Keratinocyte (primary cell): ENCODE measurements at regions not wholly inside any gene's neighbourhood (a gene's known extent, or its start where the extent isn't known, plus 50 kb on each side); places are given as distances from the start of the nearest gene placed in this dataset.

Experiments
- DNase-seq: peaks from one replicate; pipeline ENCODE4 v3.0.0-alpha.2; 2011; ENCODE audit warnings: low read depth, missing footprints, low spot score
- FAIRE-seq: peaks from 2 replicates; lab custom pipeline; 2011; peaks lifted over from hg19 to GRCh38; lab: Jason Lieb, UNC
- H2AFZ ChIP-seq: 2 replicates; pipeline ENCODE4 v1.6.0; 2012; ENCODE audit warnings: low read length, control low read depth, inconsistent platforms; ENCODE audit not compliant: control insufficient read depth
- H3K27ac ChIP-seq: 2 replicates; pipeline ENCODE4 v1.5.1; 2011; ENCODE audit warnings: low read length; ENCODE audit not compliant: control insufficient read depth, insufficient read depth
- H3K27me3 ChIP-seq: 3 replicates; pipeline ENCODE4 v1.6.0; 2011; ENCODE audit warnings: low read length; ENCODE audit not compliant: control insufficient read depth, insufficient read depth; ENCODE audit errors: extremely low read depth
- H3K36me3 ChIP-seq, 2 experiments: 2 replicates in 1 of 2; 3 replicates in 1 of 2; pipeline ENCODE4 v1.5.1; 2011; ENCODE audit warnings: low read length in 2 of 2, mild to moderate bottlenecking in 1 of 2; ENCODE audit not compliant: control insufficient read depth in 2 of 2, insufficient read depth in 2 of 2; ENCODE audit errors: extremely low read depth in 1 of 2
- H3K4me1 ChIP-seq: 3 replicates; pipeline ENCODE4 v1.5.1; 2011; ENCODE audit warnings: low read length; ENCODE audit not compliant: control insufficient read depth, insufficient read depth; ENCODE audit errors: extremely low read depth
- H3K4me2 ChIP-seq: 3 replicates; pipeline ENCODE4 v1.6.0; 2011; ENCODE audit warnings: low read depth, low read length; ENCODE audit not compliant: control insufficient read depth, insufficient read depth; ENCODE audit errors: extremely low read depth
- H3K4me3 ChIP-seq, 3 experiments: fragments of 200-600 bp in 1 of 3; sonication (generic) in 1 of 3; 2 replicates in 2 of 3; 3 replicates in 1 of 3; pipeline ENCODE4 v1.5.1; 2011 to 2016; ENCODE audit warnings: low read length in 3 of 3, mild to moderate bottlenecking in 3 of 3, control low read depth in 2 of 3, inconsistent platforms in 1 of 3, low read depth in 1 of 3, mixed read lengths in 1 of 3, mixed run types in 1 of 3, moderate library complexity in 1 of 3; ENCODE audit not compliant: control insufficient read depth in 2 of 3, insufficient read depth in 2 of 3; ENCODE audit errors: extremely low read depth in 1 of 3
- H3K79me2 ChIP-seq: 2 replicates; pipeline ENCODE4 v1.6.0; 2012; ENCODE audit warnings: low read length; ENCODE audit not compliant: control insufficient read depth, insufficient read depth
- H3K9ac ChIP-seq: 3 replicates; pipeline ENCODE4 v1.6.0; 2011; ENCODE audit warnings: low read length; ENCODE audit not compliant: control insufficient read depth, insufficient read depth; ENCODE audit errors: extremely low read depth
- H3K9me1 ChIP-seq: 3 replicates; pipeline ENCODE4 v1.6.0; 2011; ENCODE audit warnings: low read length; ENCODE audit not compliant: control insufficient read depth, insufficient read depth; ENCODE audit errors: extremely low read depth
- H3K9me3 ChIP-seq: 2 replicates; pipeline ENCODE4 v1.5.1; 2012; ENCODE audit warnings: low read depth, low read length; ENCODE audit not compliant: control insufficient read depth
- H4K20me1 ChIP-seq: 3 replicates; pipeline ENCODE4 v1.6.0; 2011; ENCODE audit warnings: low read length; ENCODE audit not compliant: control insufficient read depth, insufficient read depth; ENCODE audit errors: extremely low read depth
- EZH2 ChIP-seq: IDR thresholded peaks from one replicate; pipeline ENCODE4 v1.6.1; 2012; ENCODE audit warnings: inconsistent platforms, mild to moderate bottlenecking, low read length, moderate library complexity
- dilution Hi-C: fragments of 300-500 bp; cut with MboI; formaldehyde crosslinking; loops from one replicate; pipeline ENCODE4 v1.7.0; 2020; ENCODE audit warnings: low sequenced_read_pairs; ENCODE audit not compliant: extremely low pct_ligation_motif_present
- TF ChIP-seq, protein P1 (sequence below), 3 experiments: IDR thresholded peaks in 1 of 3; conservative IDR thresholded peaks in 1 of 3; optimal IDR thresholded peaks in 1 of 3; 2 replicates in 2 of 3; 3 replicates in 1 of 3; pipeline versions ENCODE3 to v1.5.1; 2011; ENCODE audit warnings: low read length in 3 of 3, mild to moderate bottlenecking in 3 of 3, moderate library complexity in 2 of 3, control low read depth in 1 of 3, inconsistent platforms in 1 of 3; ENCODE audit not compliant: insufficient read depth in 2 of 3; ENCODE audit errors: extremely low read depth in 1 of 3

DNA sequence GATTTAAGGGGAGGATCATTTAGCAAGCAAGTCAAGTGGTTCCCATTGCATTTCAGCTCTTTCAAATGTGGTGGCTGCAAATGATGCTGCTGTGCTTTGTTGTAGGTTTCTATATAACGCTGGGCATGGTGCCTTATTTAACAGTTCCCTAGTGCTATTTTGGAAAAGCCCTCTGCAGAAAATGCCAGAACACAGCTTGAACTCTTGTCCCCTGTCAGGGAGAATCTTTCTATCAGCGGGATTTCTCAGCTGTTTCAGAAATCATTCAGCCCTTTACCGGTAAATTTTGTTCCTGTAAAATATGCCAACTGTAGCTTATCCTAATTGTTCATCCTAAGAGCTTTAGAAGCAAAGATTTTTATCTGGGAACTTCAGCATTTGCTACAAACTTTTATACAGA, 77.8 kb upstream of the DTNA start:
- H4K20me1 ChIP-seq: no peaks in the 10 kb centered on the region
- no peaks in the 10 kb centered on the region for H3K27me3 ChIP-seq
- H3K79me2 ChIP-seq: no peaks in the 10 kb centered on the region
- no peaks in the 10 kb centered on the region for H3K9me3 ChIP-seq
- dilution Hi-C loops: no loop called here
- H3K4me3 ChIP-seq: no peak overlapping the region
- DNase-seq (no peak), FAIRE-seq (no peak)
- no peak overlapping the region for H3K9ac ChIP-seq
- no peaks in the 10 kb centered on the region for H3K4me1 ChIP-seq
- H3K36me3 ChIP-seq: no peaks in the 10 kb centered on the region
- no peaks in the 10 kb centered on the region for H3K9me1 ChIP-seq
- TF ChIP-seq, protein P1, sequence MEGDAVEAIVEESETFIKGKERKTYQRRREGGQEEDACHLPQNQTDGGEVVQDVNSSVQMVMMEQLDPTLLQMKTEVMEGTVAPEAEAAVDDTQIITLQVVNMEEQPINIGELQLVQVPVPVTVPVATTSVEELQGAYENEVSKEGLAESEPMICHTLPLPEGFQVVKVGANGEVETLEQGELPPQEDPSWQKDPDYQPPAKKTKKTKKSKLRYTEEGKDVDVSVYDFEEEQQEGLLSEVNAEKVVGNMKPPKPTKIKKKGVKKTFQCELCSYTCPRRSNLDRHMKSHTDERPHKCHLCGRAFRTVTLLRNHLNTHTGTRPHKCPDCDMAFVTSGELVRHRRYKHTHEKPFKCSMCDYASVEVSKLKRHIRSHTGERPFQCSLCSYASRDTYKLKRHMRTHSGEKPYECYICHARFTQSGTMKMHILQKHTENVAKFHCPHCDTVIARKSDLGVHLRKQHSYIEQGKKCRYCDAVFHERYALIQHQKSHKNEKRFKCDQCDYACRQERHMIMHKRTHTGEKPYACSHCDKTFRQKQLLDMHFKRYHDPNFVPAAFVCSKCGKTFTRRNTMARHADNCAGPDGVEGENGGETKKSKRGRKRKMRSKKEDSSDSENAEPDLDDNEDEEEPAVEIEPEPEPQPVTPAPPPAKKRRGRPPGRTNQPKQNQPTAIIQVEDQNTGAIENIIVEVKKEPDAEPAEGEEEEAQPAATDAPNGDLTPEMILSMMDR (optimal IDR thresholded peaks at IDR 0.05 in 1 of 3, IDR thresholded peaks at IDR 0.05 in 1 of 3, conservative IDR thresholded peaks at IDR 0.05 in 1 of 3; ENCODE audit: extremely low read depth in 1 of 3, insufficient read depth in 2 of 3, low read length in 3 of 3): no peak
- no peak for TF ChIP-seq EZH2
- H2AFZ ChIP-seq: no peak overlapping the region
- H3K4me2 ChIP-seq: no peak overlapping the region
- H3K27ac ChIP-seq: no peak overlapping the region

DNA sequence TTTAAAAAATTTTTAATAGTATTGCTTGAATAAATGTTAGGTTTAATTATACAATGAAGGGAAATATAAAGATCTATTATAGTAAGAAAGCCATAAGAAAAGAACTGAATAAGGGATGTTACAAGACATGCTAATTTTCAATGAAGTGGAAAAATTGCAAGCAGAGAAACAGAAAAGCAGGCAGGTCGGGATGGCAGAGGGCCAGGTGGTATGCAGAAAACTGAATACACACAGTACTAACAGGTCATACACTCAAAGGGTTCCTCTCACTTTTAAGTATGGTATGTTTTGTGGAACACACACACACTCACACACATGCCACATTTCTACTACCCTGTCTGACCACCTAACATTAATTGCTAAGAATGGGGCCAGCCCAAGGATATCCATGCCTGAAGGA, 76.7 kb upstream of the DTNA start:
- no peak overlapping the region for H3K27ac ChIP-seq
- H3K79me2 ChIP-seq: no peaks in the 10 kb centered on the region
- no peaks in the 10 kb centered on the region for H4K20me1 ChIP-seq
- H3K27me3 ChIP-seq: no peaks in the 10 kb centered on the region
- H3K4me2 ChIP-seq: no peak overlapping the region
- no peak overlapping the region for H3K9ac ChIP-seq
- no peak overlapping the region for H3K4me3 ChIP-seq
- H3K36me3 ChIP-seq: no peaks in the 10 kb centered on the region
- TF ChIP-seq, protein P1 (optimal IDR thresholded peaks at IDR 0.05 in 1 of 3, IDR thresholded peaks at IDR 0.05 in 1 of 3, conservative IDR thresholded peaks at IDR 0.05 in 1 of 3; ENCODE audit: extremely low read depth in 1 of 3, insufficient read depth in 2 of 3, low read length in 3 of 3): no peak
- TF ChIP-seq EZH2: no peak
- H3K9me3 ChIP-seq: no peaks in the 10 kb centered on the region
- DNase-seq (no peak), FAIRE-seq (no peak)
- no peak overlapping the region for H2AFZ ChIP-seq
- H3K9me1 ChIP-seq: no peaks in the 10 kb centered on the region
- dilution Hi-C loops: no loop called here
- H3K4me1 ChIP-seq: no peaks in the 10 kb centered on the region
